HG03064 (cell line): ENCODE measurements at regions not wholly inside any gene's neighbourhood (a gene's known extent, or its start where the extent isn't known, plus 50 kb on each side); places are given as distances from the start of the nearest gene placed in this dataset.

Experiments
- ATAC-seq: cut with Tn5 transposase; IDR thresholded peaks from one replicate; pipeline ENCODE4 v1.9.1; 2021; ENCODE audit warnings: low read depth; ENCODE audit not compliant: unreplicated experiment

DNA sequence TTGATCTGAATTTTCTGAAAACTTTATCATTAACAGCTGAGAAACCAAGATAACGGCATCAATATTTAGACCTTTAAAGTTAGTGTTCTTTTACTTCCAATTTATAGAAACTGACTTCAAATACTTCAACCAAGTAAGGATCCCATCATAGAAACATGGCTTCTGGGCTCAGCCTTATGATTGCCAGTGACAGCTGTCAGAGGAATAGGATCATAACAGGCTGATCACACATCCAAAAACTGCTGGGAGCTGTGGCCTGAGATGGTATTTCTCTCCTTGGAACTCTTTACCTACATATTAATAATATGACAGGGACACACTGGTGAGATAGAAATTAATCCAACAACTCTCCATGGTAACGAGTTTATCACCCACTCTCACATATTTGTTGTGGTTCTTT lies 448.3 kb upstream of the NMUR2 start:
- no peak for ATAC-seq

DNA sequence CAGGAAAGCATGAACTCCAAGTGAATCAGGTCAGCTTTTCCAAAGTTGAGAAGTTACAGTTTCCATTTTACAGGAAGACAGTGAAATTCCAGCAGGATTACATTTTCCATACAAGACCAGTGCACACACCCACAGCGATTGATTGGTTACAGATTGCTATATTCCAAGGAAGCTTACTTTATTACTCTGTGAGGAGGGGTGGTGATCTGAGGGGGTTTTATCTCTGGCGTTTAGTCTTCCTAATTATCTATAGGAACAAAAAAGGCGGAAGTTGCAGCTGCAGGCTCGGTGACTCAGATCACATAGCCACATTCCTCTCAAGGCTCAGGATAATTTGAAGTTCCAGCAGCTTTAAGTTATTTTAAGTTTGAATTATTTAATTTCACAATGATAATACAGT lies 450.4 kb upstream of the NMUR2 start:
- no peak for ATAC-seq

DNA sequence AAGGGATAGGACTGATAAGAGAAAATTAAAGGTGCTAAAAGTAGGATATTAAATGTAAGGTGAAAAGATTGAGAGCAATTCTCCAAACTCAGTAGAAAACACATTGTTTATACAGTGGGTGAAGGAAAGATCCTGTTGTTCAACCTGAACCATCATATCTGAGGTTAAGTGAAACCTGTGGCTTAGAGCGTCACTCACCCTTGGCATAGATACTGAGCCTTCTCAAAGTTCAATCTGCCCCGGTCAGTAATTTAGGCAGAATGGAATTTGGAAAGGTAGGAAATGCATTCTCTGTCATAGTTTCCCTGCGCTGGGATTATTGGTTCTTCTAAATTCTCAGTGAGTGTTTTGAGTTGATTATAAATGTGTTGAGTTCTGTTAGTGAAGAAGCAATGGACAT lies 456.2 kb upstream of the NMUR2 start:
- no peak for ATAC-seq

DNA sequence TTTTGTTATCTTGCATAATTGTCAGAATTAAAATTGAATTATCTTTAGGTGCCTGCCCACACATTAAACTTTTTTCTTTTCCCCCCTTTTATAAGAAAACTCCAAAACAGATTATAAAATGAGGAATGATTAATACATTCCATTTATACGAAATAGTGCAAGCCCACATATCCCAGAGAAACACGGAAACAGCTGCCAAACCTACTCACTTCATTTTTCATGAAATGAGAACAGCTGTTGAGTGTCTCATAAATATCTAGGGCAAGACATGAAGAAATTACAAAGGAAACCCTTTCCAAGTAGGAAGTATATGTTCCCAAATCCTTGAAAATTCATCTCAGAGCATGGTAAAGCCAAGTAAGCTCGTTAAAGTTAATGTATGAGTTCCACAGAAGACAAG lies 459.4 kb upstream of the NMUR2 start:
- ATAC-seq, result no peak

DNA sequence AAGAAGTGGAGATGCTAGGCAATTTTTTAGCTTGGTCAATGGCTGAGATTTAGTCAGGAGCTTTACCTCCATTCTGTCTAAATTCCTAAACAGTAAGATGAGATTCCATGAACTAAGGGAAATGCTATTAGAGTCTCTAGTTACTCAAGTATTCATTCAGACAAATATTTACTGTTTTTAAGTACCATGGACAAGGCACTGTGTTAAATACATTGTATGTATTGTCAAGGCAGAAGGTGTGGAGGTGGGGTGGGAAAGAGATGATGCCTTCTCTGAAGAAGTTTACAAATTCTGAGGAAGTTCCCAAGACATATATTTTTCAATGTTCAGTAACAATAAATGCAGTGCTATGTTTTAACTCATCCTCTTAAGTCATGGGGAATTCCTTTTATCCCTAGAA lies 459.9 kb upstream of the NMUR2 start:
- no peak for ATAC-seq

DNA sequence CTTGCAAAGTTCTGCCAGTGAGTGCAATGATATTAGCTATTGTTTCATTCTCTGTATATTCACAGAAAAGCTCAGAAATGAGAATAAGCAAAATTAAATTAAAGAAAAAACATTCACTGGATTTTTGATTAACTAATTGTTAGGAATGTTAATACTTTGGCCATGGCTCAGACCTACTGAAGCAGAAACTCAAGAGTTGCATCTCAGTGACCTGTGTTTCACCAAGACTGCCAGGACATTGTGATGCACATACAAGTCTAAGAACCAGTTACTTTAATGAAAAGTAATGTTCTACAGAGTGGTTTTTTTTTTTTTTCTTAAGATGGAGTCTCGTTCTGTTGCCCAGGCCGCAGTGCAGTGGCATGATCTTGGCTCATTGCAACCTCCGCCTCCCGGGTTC lies 464.9 kb upstream of the NMUR2 start:
- no peak for ATAC-seq

DNA sequence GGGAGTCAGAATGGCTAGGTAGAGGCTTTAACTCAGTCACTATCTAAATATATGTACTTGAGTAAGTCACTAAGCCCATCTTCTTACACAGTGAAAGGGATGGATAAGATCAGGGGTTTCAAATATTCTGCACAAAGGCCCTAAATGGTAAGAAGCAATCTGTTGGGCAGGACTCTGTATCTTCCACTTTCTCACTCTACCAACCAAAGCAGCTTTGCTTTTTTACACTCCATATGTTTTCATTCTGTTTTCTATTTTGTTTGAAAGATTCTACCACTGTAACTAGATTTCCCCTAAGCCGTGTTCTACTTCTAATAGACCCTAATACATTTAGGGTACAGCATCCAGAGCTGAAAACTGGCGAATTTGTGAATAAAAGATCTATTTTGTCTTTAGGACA lies 477.5 kb upstream of the NMUR2 start:
- no peak for ATAC-seq

DNA sequence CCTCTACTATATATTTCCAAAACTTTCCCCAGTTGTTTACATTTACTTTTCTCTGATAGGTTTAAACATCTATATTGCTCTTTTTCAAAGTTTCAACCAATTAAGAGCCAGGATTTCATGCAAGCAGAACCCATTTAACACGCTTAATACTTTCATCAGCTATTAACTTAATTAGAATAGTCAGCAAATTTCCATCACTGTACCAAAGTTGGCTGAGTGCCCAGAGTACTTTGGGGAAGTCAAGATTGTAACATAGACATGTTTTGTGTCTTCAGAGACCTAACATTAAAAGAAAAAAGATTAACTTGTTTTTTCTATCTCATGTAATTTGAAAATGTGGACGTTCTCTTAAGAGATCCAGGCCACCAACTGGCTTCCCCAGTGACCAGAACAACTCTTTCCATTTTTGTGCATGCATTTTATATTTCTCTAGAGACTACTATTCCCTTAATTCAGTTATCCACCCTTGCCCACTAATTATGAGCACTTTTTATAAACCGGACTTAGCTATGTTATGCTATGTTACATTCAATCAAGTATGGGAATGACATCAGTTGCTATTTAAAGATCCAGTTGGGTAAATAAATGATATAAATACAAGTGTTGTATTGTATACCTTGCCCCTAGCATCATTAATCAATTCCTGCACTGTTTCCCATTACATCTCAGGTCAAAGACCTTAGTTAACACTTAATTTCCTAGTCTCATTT lies 478.1 kb upstream of the NMUR2 start:
- no peak for ATAC-seq

DNA sequence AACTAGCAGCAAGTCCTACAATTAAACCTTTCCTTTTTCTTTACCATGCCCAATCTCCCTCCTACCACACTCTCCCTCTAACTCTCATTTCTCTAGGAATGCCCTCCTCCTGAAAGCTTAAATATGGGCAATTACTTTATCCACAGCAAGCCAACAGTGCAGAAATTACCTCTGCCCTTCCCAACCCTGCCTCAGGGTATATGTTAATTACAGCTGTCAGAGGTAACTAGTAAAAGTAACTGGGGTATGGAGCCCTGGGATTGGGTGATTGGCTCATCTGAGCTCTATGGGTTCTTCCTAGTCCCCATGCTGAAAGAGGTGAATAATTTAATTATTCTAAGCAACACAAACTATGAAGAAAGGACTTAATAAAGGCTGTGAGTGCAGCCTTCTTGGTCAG lies 478.9 kb upstream of the NMUR2 start:
- ATAC-seq, result no peak

DNA sequence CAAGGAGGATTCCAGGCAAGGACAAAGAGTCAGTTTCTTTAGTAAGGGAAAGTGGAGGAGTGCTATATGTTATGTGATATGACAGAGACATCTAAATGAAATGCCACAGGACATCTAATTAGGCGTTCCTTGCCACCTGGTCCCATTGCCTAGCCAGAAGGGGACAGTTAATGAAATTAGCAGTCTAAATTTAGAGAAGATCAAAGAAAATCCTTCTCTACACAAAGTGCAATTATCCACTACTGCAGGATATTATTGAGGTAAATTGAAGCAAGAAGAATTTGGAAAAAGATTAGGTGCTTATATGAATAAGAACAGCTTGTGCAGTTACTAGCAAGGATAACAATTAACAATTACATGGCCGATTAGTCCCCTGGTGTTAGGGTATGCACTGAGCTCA lies 495.3 kb upstream of the NMUR2 start:
- ATAC-seq, result no peak

DNA sequence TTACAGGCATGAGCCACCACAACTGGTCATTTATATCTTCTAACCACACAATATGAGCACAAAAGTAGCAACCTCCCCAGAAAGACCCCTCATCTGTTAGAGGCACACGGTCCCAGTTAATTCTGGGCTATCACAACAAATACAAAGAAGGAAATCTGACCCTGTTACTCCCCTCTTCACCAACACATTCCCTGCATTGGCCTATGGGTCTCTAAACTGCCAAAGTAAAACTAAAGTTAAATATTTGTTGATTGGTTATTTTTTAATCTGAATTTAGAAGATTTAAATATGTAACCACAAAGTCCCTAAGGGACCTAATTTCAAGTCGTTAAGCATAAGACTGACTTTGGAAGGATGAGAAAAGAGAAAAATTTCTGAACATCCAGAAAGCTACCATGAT lies 496.7 kb upstream of the NMUR2 start:
- ATAC-seq, result no peak

DNA sequence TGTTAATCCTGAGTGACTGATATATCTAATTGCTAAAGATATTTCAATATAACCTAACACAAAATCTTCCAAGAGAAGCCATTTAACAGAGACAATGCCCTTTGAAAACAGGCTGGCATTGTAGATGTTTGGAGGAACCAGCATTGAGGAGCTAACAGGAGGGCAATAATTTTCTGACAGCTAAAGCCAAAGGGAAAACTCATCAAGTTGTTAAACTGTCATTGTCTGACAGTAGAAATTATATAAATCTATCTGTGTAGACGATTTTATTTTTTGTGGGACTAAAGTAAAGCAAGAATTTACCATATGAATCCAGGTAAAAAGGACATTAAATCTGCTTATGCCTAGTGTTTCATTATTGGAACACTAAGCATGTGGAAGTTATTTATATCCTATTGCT lies 500.2 kb upstream of the NMUR2 start:
- ATAC-seq, result no peak

DNA sequence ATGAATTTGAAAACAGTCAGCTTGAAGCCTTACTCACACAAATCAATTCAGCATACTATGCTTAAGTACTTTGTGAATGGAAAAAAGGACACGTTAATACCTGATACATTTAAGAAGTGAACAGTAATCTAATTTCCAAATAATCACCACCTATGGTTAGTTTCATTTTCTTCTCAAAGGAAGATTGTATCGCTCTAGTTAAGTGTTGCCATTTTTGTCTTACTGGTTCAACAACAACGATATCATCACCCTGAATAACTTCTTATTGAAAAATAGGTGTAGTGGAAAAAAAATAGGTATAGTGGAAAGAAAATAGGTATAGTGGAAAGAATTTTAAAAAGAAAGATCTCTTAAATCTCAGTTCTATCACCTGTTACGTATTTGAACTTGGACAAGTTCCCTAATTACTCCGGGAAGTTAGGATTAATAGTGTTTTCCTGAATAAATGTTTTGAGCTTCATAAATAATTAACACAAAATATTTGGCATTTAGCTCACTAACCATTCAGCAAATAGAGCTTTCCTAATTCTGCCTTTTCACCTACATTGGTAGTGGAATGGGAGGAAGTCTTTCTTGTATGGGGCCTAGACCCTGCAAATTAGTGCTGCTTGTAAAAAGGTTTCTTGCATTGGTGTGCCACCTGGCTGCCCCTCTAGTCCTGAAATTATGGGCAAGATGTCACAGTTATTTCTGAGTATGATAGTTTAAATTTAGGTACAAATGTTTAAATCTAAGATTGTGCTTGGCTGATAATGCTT lies 502.6 kb upstream of the NMUR2 start:
- no peak for ATAC-seq

DNA sequence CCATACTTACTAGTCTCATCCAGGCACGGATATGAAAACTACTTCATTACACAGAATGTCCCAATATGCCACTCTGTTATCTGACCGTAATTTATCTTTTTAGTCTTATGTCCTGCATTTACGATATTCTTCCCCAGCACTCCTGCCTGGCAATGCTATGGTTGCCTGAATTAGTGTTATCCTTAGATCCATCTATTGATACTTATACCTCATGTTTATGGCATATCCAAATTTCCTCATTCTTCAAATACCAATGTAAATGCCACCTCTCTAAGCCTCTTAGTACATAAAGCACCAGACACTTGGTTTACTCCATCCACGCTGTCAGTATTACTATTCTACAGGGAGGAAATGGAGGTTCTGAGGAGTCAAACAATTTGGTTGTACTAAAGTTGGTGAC lies 507.8 kb upstream of the NMUR2 start:
- ATAC-seq, result no peak

DNA sequence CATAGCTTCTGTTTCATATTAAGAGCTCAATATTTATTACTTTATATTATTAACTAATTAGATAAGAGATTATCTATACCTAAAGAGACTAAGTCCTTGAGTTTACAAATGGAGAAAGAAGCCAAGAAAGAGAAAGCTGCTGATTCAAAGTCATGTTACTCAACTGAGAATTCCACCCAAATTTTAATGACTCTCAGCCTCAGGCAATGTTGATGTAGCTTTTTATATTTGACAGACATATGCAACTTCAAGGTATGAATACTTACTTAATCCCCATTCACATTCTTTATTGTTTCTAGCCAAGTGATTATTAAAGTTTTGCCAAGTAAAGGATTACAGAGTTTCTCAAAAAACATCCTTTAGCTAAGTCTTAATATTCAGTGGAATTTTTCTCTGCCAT lies 527.5 kb upstream of the NMUR2 start:
- no peak for ATAC-seq

DNA sequence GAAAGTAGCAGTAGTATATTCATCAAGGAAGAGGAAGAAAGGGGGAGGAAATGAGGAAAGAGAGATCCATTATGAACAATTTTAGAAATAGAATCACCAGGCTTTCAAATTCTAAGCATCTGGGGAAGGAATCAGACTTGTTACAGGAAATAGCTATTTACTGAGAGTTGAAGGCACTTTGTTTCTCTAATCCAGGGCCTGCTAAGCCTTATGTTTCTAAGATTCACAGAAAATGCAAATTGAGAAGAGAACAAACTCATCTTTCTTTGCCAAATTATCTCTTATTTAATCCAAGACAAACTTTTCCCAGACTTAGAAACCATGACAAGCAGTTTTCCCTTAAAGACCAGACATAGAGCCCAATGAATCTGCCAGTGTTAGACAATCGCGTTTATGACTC lies 528.0 kb upstream of the NMUR2 start:
- ATAC-seq, result no peak

DNA sequence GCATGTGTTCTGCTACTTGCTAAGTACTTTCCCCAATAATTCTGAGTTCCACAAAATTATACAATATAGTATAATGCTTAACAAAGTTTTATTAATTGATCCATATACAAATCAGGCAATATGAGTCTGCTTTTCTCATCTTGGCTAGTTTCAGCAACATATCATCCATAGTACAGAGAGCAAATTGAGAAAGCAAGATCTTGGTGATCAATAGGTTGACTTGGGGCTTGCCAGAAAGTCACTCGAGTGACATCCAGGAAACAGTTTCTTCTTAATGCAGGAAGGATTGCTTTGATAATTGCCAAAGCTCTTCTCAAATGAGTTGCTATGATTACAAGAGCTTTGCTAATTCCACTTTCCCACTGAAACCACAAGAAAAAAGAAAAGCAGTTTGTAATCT lies 533.6 kb upstream of the NMUR2 start:
- ATAC-seq, result no peak

DNA sequence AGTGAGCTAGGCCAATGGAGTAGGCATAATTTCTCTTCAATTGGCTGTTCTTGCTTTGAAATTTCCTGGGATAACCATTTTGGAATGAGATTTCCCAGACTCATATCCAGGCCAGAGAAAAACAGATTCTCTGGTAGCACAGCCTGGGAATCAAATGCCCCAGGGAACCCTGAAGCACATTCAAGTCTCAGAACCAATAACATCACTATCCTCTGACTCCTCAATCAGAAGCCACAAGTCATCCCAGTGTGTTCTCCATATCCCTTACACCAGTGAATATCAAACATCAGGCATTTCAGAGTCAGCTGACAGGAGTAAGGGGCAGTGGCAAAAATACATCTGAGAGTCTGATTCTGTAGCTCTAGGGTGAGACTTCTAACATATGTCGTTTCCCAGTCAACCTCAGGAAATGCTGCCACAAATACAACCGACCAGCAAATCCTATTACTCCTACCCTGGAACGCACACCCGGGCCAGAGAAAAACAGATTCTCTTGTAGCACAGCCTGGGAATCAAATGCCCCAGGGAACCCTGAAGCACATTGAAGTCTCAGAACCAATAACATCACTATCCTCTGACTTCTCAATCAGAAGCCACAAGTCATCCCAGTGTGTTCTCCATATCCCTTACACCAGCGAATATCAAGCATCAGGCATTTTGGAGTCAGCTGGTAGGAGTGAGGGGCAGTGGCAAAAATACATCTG lies 537.7 kb upstream of the NMUR2 start:
- no peak for ATAC-seq

DNA sequence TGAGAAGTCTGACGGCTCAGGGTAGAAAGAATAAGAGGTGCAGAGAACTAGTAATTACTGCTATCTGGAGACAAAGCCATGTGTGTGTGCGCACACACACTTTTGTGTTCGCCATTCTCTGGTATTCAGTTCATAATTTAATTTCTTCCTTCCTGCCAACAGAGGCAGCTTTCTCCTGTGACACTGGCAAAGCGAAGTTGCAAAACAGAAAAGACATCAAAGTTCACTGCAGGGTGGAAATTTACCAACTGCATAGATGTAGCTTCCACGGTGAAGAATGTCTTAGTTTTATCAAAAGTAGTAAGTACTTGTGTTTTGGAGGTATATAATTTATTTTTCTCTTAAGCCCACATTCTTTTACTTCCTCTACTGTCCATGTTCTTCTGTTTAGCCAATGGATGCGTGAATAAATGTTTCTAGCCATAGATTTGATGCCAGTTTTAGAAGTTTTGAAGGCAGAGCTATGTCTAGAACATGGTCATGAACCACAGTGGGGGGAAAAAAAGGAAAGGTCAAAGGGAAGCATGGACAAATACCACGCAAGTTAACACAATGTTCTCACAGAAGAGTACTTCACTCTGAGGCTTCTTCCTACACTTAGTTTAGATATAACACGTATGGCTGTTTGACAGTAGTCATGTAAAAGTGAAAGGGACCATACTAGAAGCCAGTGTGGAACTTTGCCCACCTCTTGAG lies 536.5 kb upstream of the GRIA1 start:
- no peak for ATAC-seq

DNA sequence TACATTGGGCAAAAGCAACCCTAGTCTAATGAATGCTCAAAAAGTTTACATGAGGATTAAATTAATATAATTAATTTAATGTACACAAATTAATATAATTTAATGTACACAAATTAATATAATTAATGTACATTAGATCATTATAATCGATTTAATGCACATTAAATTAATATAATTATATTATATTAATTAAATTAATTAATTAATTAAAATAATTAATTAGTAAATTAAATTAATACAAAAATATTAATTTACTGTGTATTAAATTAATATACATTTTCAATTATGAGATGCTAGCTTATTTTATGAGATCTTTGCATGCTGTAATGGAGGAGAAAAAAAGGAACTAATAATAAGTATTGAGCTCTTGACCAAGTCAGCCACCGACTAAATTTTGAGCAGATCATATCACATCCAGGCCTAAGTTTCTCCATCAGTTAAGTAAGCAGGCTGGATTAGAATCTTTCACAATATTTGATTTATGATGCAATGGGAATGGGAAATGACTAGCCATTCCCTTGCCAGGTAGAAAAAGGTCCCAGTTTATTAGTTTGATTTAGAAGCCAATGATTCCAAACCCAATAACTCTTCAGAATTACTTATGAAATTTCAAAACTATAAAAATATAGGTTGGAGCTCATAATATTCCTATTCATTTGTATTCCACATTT lies 533.4 kb upstream of the GRIA1 start:
- no peak for ATAC-seq
